Activated CD4-positive, alpha-beta T cell treated with anti-CD3 and anti-CD28 coated beads for 4 hours (primary cell): ENCODE measurements at regions not wholly inside any gene's neighbourhood (a gene's known extent, or its start where the extent isn't known, plus 50 kb on each side); places are given as distances from the start of the nearest gene placed in this dataset.
"Not testable (repeated sequence)": the region's sequence is repeated elsewhere in the genome, so short reads cannot be mapped to it uniquely, and the experiment has no call there.

Experiments used
- DNase-seq, 2 donors: peaks; one replicate each; pipeline ENCODE4 v3.0.0-alpha.2; 2020

- no peak for DNase-seq
Observed at GRCh38 chr7:145916776-145917175, 199.8 kb upstream of the CNTNAP2 start.

GRCh38 chr7:145915679-145916078, 200.9 kb upstream of the CNTNAP2 start:
- DNase-seq: no peak

- DNase-seq: no peak
Observed at GRCh38 chr7:145909991-145910513, 206.5 kb upstream of the CNTNAP2 start.

- DNase-seq: no peak
Observed at GRCh38 chr7:145903658-145904057, 212.9 kb upstream of the CNTNAP2 start.

- DNase-seq: no peak
Observed at GRCh38 chr7:145902123-145902522, 214.5 kb upstream of the CNTNAP2 start.

GRCh38 chr7:145899938-145900337, 216.7 kb upstream of the CNTNAP2 start:
- DNase-seq: no peak

- no peak for DNase-seq
Observed at GRCh38 chr7:145893925-145894535, 222.6 kb upstream of the CNTNAP2 start.

- no peak for DNase-seq
Observed at GRCh38 chr7:145884716-145885514, 231.7 kb upstream of the CNTNAP2 start.

- no peak for DNase-seq
Observed at GRCh38 chr7:145876376-145876775, 240.2 kb upstream of the CNTNAP2 start.

- no peak for DNase-seq
Observed at GRCh38 chr7:145875267-145875666, 241.3 kb upstream of the CNTNAP2 start.

- no peak for DNase-seq
Observed at GRCh38 chr7:145868935-145869334, 247.7 kb upstream of the CNTNAP2 start.

- no peak for DNase-seq
Observed at GRCh38 chr7:145862212-145862611, 254.4 kb upstream of the CNTNAP2 start.

GRCh38 chr7:145860809-145861208, 255.8 kb upstream of the CNTNAP2 start:
- no peak for DNase-seq

GRCh38 chr7:145850636-145851035, 266.0 kb upstream of the CNTNAP2 start:
- DNase-seq: no peak

GRCh38 chr7:145848691-145849090, 267.9 kb upstream of the CNTNAP2 start:
- DNase-seq: no peak

- no peak for DNase-seq
Observed at GRCh38 chr7:145845345-145845744, 271.3 kb upstream of the CNTNAP2 start.

- no peak for DNase-seq
Observed at GRCh38 chr7:145839814-145840213, 276.8 kb upstream of the CNTNAP2 start.

- no peak for DNase-seq
Observed at GRCh38 chr7:145831616-145832206, 284.9 kb upstream of the CNTNAP2 start.

- no peak for DNase-seq
Observed at GRCh38 chr7:145817687-145818086, 298.9 kb upstream of the CNTNAP2 start.

- no peak for DNase-seq
Observed at GRCh38 chr7:145812218-145812617, 304.4 kb upstream of the CNTNAP2 start.

GRCh38 chr7:145805496-145805895, 311.1 kb upstream of the CNTNAP2 start:
- not testable (repeated sequence) for DNase-seq

GRCh38 chr7:145797507-145797906, 319.1 kb upstream of the CNTNAP2 start:
- DNase-seq: no peak

GRCh38 chr7:145795132-145795531, 321.5 kb upstream of the CNTNAP2 start:
- no peak for DNase-seq
